Kidney capillary endothelial cell (primary cell): ENCODE measurements at regions not wholly inside any gene's neighbourhood (a gene's known extent, or its start where the extent isn't known, plus 50 kb on each side); places are given as distances from the start of the nearest gene placed in this dataset.

Source experiments
- DNase-seq: peaks from one replicate; pipeline ENCODE4 v3.0.0-alpha.2; 2018; ENCODE audit warnings: low spot score

DNA sequence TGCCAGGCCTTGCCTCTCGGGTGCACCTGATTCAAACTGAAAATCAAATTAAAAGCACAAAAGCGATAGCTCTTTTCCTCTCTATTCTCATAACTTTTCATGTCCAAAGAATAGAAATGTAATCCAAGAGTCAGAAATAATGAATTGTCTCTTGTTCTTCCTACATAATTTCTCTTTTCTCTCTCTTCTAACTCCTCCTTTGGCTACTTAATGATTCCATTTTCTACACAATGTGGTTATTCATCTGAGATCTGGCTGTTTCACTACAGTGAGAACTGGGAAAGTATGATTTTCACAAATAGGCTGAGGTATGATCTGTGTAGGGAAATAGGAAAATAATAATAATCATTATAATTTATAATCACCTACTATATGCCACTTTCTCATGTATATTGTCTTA, 703.5 kb downstream of the PDHA2 start:
- no peak for DNase-seq

DNA sequence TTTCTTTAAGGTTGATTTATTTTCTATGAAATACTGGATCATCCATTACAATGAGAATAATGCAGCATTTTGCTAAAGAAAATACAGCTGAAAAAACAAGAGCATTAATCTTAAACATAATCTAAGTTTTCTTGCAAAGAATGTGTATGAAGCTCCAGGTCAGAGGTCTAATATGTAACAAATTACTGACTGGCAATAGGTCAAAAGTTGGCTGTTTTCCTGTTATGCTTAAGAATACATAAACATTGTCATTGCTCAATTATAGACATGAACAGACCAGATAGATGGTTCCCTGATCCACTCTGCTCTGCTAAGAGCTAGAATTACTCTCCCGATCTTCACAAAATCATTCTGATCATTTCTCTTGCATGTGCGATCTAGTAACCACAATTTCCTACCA, 718.6 kb downstream of the PDHA2 start:
- DNase-seq, result no peak

- DNase-seq, result no peak
Measured at GRCh38 chr4:96566755-96567154, 726.9 kb downstream of the PDHA2 start.

GRCh38 chr4:96585304-96585703, 745.4 kb downstream of the PDHA2 start:
- DNase-seq, result no peak

GRCh38 chr4:96593422-96593821, 753.5 kb downstream of the PDHA2 start:
- no peak for DNase-seq

DNA sequence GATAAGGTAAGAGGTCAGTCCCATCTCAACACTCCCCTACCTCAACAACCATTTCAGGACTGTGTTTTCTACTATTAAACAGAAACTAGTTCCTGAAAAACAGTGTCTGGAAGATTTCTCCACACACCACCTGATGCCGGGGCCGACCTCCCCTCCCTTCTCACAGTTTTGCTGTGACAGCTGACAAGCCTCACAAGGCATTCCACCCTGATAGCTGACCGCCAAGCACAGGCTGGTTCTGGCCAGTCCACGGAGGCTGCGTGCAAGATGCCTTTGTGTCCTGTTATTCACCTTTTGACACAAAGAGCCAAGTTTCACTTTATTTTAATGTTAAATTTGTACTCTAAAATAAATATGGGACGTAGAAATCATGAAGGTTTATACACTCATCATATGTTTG, 758.6 kb downstream of the PDHA2 start:
- no peak for DNase-seq

DNA sequence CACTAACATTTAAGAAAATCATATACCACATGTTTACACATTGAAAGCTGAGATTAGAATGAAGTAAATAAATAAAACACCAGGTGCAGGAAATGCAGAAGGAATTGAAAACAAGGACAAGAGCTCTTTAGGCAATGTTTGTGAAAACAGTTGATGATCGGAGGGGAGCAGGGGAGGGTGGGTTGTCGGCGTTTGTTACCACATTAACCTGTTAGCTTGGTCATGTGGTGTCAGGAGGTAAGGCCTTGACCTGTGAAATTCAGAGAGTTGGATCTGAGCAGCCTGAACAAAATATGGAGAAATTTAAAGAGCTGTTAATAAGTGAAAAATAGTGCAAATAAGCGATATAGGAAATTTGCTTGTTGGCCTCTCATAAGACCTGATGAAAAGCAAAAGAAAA, 759.9 kb downstream of the PDHA2 start:
- no peak for DNase-seq

- DNase-seq, result no peak
Measured at GRCh38 chr4:96602661-96603060, 762.8 kb downstream of the PDHA2 start.

DNA sequence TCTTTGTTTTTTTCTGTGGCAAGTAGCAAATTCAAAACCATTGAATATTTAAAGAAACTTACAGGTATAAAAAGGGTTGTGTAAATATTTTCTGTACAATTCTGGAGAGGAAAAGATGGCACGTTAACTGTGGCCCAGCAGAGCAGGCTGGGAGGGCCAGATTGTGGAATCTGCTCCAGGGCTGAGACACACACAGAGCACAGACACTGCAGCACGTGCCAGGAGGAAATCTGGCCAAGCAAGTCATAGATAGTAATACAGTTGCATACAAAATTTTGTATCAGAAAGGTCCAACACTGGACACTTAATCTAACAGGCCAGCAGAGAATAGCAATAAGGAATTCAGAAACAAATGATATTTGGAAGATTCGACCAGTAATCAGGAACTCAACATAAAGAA, 763.7 kb downstream of the PDHA2 start:
- DNase-seq, result no peak

DNA sequence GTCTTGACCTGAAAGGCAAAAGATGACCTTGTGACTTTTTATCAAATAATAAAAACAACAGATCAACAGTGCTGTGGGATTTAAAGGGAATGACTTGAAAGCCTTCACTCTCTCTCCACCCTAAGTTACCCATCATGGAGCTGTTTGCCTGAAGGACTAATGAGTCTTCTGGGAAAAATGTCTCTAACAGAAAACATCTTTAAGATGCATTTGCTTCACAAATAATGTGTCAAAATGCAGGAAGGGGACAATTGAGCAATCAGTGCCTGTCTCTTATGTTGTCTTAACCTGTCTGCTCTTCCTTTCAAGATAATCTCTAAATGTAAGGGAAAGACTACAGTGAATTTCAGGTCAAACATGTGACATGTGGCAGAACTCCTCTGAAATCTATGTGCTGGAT, 766.6 kb downstream of the PDHA2 start:
- no peak for DNase-seq

GRCh38 chr4:96626023-96626422, 786.1 kb downstream of the PDHA2 start:
- no peak for DNase-seq

GRCh38 chr4:96630839-96631238, 790.9 kb downstream of the PDHA2 start:
- no peak for DNase-seq

DNA sequence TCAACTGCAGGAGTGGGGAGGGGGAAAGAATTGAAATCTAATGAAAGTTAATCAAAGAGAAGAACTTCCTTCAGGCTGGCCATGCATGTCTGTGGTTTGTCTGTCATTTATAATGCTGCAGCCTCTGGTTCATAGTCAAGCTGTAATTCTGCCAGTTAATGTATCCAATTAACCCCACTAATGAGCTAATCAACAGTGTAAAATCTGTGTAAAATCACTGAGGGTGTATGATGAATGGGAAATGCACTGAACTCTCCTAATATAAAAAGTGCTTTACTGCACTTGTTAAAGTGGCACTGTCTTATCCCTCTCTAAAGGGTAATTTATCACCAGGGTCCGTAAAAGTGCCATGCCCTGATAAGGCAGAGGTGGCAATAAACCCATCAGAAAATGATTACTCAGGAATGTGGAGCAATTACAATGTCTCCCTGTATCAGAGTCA, 798.1 kb downstream of the PDHA2 start:
- DNase-seq, result no peak

DNA sequence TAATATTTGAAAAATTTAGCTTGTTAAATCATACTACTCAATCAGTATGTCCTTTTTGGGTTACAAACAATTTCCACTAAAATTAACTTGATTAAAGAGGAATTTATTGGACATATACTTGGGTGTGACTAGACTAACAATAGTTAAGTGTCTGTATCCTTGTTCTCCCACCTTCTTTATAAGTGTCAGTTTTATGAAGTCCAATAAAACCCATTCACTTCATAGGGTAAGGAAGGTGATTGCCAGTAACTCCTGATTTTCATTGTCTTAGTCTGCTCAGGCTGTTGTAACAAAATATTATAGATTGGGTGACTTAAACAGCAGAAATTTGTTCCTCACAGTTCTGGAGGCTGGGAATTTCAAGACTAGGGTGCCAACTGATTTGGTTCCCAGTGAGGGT, 800.0 kb downstream of the PDHA2 start:
- DNase-seq, result no peak

DNA sequence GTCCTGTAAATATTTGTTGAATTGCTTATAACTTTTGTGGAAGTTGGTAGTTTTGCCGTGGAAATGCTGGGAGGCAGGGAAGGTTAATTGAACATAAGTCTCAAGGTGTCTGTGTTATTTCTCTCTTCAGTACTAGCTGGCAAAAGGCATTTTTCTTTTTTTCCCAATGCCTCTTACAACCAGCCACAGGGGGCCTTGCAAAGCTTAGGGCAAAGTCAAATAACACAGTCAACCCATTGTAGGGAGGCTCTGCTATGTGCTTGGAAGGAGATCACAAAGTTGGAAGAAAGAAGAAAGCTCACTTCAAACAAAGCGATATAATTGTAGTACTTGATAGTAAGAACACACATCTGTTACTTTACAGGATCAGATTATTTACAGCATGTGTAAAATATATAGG, 802.6 kb downstream of the PDHA2 start:
- DNase-seq, result no peak

- DNase-seq, result no peak
Measured at GRCh38 chr4:96646146-96646545, 806.3 kb downstream of the PDHA2 start.

DNA sequence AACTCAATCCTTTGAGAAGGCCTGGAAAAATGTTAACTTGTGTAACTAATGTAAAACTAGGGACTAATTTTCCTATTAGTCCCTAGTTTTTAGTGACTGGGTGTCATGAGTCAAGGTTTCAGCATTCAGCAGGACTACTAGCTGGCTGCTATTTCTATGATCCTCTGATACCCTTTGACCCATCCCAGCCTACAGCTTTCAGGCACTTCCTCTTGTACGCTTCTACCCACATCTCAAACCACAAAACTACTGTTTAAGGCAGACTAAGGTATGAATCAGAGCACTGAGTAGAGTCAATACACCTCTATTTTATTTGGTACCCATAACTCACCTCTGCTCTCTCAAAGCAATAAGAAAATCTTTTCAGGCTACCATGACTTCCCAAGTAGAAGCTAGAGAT, 809.6 kb downstream of the PDHA2 start:
- peak; percentile 12 for DNase-seq

GRCh38 chr4:96652158-96652557, 812.3 kb downstream of the PDHA2 start:
- no peak for DNase-seq

- DNase-seq, result no peak
Measured at GRCh38 chr4:96652821-96653220, 812.9 kb downstream of the PDHA2 start.

DNA sequence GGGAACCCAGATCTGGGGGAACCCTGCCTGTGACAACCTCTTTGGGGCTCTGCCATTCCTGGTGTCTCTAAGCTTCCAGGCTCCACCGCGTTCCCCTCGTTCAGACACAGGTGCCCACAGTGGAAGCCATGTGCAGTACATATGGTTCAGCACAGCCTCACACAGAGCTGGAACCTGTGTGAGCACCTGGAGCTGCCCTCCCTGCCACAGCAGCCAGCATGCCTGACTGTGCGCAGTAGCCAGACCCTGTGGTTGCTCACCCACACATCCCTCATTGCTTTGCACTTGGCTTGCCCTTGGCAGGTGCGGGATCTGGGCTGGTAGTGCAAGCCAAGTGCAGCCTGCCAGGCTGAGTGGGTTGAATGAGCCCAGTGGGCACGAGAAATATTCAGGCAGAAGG, 814.2 kb downstream of the PDHA2 start:
- DNase-seq, result no peak

GRCh38 chr4:96670381-96670780, 830.5 kb downstream of the PDHA2 start:
- DNase-seq, result no peak

- peak; percentile 54 for DNase-seq
Measured at GRCh38 chr4:96675416-96675815, 835.5 kb downstream of the PDHA2 start.

DNA sequence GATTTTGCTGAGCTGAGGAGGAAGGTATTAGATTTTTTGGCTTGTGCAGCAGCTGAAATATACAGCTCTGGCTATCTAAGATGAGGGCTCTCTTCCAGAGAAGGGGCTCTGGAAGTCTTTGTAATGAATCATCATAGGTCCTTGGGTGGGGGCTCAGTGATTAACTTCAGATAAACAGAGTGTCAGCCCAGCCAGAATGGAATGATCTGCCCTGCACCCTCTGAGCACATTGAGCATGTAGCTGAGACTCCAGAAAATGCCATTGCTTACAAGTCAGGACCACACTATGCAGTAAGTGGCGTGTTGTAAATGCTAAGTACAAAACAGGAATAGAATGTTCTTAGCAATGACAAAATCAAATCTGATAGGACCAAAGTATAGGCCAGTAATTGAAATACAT, 836.0 kb downstream of the PDHA2 start:
- DNase-seq, result no peak

GRCh38 chr4:96676754-96677435, 837.0 kb downstream of the PDHA2 start:
- DNase-seq, result no peak

DNA sequence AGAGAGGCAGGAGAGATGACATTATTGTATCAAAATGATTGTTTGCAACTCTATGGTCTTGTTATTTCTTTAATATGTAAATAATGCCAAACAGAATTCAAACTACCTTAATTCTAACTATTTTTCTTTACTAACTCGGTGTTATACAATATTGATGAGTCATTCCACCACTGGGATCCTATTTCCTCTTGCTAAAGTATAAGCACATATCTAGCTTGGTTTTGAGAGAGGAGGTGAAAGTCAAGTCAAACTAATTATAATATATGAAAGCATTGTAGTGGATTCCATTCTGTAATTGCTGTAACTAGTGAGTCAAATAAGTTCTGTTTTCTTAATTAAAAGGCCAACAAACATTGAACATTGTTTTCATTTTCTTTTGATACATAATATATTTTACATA, 837.6 kb downstream of the PDHA2 start:
- DNase-seq, result peak; percentile 19
